Astrocyte of the spinal cord (primary cell): ENCODE measurements at regions not wholly inside any gene's neighbourhood (a gene's known extent, or its start where the extent isn't known, plus 50 kb on each side); places are given as distances from the start of the nearest gene placed in this dataset.

Experiments used
- DNase-seq: peaks from one replicate; pipeline ENCODE4 v3.0.0; 2011; ENCODE audit warnings: low read depth, low spot score
- H3K4me3 ChIP-seq: 2 replicates; pipeline ENCODE4 v1.5.1; 2011; ENCODE audit warnings: low read depth, mild to moderate bottlenecking, low read length, moderate library complexity
- in situ Hi-C: cut with HindIII; loops from 2 replicates; pipeline ENCODE4 v1.10.0; 2017; ENCODE audit warnings: low sequenced_read_pairs
- TF ChIP-seq, protein P1 (sequence below): IDR thresholded peaks from 2 replicates; pipeline ENCODE4 v1.5.1; 2012; ENCODE audit warnings: low read depth, mild to moderate bottlenecking, low read length, inconsistent platforms

- no peak overlapping the region for H3K4me3 ChIP-seq
- TF ChIP-seq, protein P1, sequence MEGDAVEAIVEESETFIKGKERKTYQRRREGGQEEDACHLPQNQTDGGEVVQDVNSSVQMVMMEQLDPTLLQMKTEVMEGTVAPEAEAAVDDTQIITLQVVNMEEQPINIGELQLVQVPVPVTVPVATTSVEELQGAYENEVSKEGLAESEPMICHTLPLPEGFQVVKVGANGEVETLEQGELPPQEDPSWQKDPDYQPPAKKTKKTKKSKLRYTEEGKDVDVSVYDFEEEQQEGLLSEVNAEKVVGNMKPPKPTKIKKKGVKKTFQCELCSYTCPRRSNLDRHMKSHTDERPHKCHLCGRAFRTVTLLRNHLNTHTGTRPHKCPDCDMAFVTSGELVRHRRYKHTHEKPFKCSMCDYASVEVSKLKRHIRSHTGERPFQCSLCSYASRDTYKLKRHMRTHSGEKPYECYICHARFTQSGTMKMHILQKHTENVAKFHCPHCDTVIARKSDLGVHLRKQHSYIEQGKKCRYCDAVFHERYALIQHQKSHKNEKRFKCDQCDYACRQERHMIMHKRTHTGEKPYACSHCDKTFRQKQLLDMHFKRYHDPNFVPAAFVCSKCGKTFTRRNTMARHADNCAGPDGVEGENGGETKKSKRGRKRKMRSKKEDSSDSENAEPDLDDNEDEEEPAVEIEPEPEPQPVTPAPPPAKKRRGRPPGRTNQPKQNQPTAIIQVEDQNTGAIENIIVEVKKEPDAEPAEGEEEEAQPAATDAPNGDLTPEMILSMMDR, result no peak
- no peak for DNase-seq
- in situ Hi-C loops, result no loop called here
Observed at GRCh38 chr1:29648798-29649188, 412.5 kb downstream of the PTPRU start.

DNA sequence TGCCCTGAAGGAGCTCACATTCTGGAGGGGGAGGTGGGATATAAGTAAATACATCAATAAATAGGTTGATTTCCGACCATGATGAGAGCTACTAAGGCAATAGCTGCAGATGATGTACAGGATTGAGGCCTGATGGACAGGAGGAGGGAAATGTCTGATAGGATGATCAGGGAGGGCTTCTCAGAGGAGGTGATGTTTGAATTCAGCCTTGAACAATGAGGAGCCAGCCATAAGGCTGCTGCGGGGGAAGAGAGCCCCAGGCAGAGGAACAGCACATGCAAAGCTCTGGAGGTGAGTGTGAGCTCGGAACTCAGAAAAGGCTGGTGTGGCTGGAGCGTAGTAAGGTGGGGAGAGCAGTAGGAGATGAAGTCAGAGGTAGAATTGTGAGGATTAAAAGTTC is 411.7 kb downstream of the PTPRU start:
- H3K4me3 ChIP-seq, result no peak overlapping the region
- in situ Hi-C loops, result no loop called here
- no peak for DNase-seq
- TF ChIP-seq, protein P1, result no peak

DNA sequence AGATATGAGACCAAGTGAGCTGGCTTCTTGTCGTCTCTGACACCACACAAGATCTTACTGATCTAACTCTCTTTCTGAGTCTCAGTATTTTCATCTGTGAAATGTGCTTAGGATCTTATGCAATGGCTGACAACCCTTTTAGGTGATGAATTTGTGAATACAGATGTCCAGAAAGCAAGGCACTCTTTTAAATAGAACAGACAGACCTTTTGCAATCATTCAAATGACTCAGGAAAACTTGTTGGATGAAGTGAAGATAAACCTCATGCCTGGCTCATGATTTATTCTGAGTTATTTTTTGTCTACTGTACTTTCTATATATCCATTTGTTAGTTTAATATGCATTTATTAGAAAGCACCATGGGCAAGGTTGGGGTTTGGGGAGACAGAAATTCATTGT is 411.3 kb downstream of the PTPRU start:
- no peak overlapping the region for H3K4me3 ChIP-seq
- in situ Hi-C loops, result no loop called here
- DNase-seq, result no peak
- TF ChIP-seq, protein P1, result no peak

GRCh38 chr1:29646161-29646775 is 409.9 kb downstream of the PTPRU start:
- DNase-seq, result no peak
- TF ChIP-seq, protein P1, result no peak
- in situ Hi-C loops, result no loop called here
- no peak overlapping the region for H3K4me3 ChIP-seq

DNA sequence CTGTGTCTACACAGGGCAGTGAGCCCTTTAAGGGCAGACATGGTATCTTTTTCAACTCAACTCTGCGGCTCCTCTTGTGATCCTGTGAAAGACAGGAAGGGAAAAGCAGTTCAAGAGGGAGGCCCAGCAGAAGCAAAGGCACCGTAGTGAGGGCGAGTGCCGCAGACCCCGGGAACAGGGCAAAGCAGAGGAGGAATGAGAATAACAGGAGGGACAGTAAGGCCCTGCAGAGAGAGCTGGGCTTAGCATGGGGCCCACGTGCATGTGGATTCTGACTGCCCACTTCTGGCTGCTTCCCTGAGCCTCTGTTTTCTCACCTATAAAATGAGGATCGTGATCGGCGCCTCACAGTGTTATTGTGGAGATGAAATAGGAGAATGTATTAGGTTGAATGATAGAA is 409.3 kb downstream of the PTPRU start:
- DNase-seq, result no peak
- in situ Hi-C loops, result no loop called here

GRCh38 chr1:29644812-29645211 is 408.5 kb downstream of the PTPRU start:
- TF ChIP-seq, protein P1, result no peak
- in situ Hi-C loops, result no loop called here
- H3K4me3 ChIP-seq, result no peak overlapping the region
- no peak for DNase-seq

More for the DNA sequence above, 409.3 kb downstream of the PTPRU start:
- H3K4me3 ChIP-seq, result no peak overlapping the region
- TF ChIP-seq, protein P1, result no peak

DNA sequence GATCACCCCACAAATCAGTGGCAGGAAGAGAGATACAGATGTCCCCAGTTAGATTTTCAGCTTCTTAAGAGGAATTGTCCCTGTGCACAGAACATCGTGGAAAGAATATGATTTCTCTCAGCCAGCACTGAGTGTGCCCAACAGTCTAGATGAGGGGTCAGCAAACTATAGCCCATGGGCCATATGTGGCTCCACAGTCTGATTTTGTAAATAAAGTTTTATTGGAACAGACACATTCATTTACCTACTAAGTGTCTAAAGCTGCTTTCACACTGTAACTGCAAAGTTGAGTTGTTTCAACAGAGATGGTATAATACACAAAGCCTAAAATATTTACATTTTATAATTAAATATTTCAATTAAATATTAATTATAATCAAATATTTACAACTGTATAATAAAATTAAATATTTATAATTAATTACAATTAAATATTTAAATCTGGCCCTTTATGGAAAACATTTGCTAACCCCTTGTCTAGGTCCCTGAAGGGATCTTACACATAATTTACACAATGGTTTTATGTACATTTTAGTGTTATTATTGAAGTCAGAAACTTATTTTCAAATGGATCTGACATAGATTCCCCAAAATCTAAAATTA is 407.6 kb downstream of the PTPRU start:
- in situ Hi-C loops, result no loop called here
- no peak overlapping the region for H3K4me3 ChIP-seq
- DNase-seq, result no peak
- TF ChIP-seq, protein P1, result no peak
